SH-SY5Y (cell line): ENCODE measurements at regions not wholly inside any gene's neighbourhood (a gene's known extent, or its start where the extent isn't known, plus 50 kb on each side); places are given as distances from the start of the nearest gene placed in this dataset.

ENCODE experiments used
- GATA2 ChIP-seq: IDR thresholded peaks from 2 replicates; pipeline ENCODE4 v1.6.1; 2011; ENCODE audit warnings: mild to moderate bottlenecking, low read depth, low read length
- GATA3 ChIP-seq: IDR thresholded peaks from 2 replicates; pipeline ENCODE4 v1.6.1; 2011; ENCODE audit warnings: low read depth, mild to moderate bottlenecking, low read length, moderate library complexity

DNA sequence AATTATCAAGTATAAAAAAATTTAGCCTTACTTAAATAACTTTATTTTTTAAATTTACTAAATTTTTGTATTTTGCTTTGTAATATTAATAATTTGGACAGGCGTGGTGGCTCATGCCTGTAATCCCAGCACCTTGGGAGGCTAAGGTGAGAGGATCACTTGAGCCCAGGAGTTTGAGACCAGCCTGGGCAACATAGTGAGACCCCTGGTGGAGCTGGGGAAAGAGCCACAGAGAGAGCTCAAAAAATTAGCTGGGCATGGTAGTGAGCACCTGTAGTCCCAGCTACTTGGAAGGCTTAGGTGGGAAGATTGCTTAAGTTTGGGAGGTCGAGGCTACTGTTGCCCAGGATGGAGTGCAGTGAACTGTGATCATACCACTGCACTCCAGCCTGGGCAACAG lies 143.5 kb downstream of the B3GNT2 start:
- TF ChIP-seq GATA2: no peak
- TF ChIP-seq GATA3: no peak
